ENCODE measurements at regions not wholly inside any gene's neighbourhood (a gene's known extent, or its start where the extent isn't known, plus 50 kb on each side); places are given as distances from the start of the nearest gene placed in this dataset.

DNA sequence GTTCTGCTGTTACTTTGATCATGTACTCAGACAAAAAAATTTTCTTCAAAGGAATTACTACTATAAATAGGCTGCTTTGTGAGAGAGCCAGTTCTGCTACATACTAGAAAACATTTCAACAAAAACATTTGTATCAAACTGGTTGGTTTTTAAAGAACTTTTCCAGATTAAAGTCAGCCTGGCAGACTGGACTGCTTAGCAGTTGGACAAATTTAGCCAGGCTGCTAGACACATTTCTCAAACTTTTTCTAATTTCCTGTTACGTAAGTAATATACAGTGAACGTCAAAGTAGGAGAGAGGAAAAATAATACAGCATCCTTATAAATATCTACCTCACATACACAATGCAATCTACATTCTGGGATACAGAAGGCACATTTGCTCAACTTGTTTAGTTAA lies 109.5 kb downstream of the SP3 start:
- TF ChIP-seq POLR2A (IDR thresholded peaks at IDR 0.05; ENCODE audit: low read length) (no peak), GATA1 (IDR thresholded peaks at IDR 0.05; ENCODE audit: low read depth, low read length) (no peak)

Measured in erythroblast (primary cell).